WTC11 (cell line): ENCODE measurements at regions not wholly inside any gene's neighbourhood (a gene's known extent, or its start where the extent isn't known, plus 50 kb on each side); places are given as distances from the start of the nearest gene placed in this dataset.

Source experiments
- ATAC-seq: fragments of 200-7000 bp; cut with Tn5 transposase; 2 replicates; pipeline ENCODE4 v1.10.0; 2021; ENCODE audit warnings: mild to moderate bottlenecking, moderate library complexity
- CTCF ChIA-PET: fragments of 300-600 bp; sonication (Branson Sonifier 250); formaldehyde crosslinking; loops from one replicate; lab custom pipeline; 2021; ENCODE audit warnings: antibody characterized with exemption; lab: Charles Lee
- POLR2A ChIA-PET: fragments of 350-600 bp; sonication (Branson Sonifier 250); formaldehyde crosslinking; loops from one replicate; lab custom pipeline; 2021; ENCODE audit warnings: antibody characterized with exemption; lab: Charles Lee
- DNase-seq: peaks from one replicate; pipeline ENCODE4 v3.0.0; 2021; ENCODE audit warnings: low spot score
- H3K27ac Mint-ChIP-seq: 2 replicates; pipeline ENCODE4 v1.8.0; 2021; ENCODE audit warnings: mixed read lengths
- H3K27me3 Mint-ChIP-seq: 2 replicates; pipeline ENCODE4 v1.8.0; 2021; ENCODE audit warnings: low read depth, mild to moderate bottlenecking, moderate library complexity, mixed read lengths
- H3K36me3 Mint-ChIP-seq: 2 replicates; pipeline ENCODE4 v1.8.0; 2021; ENCODE audit warnings: mixed read lengths
- H3K4me1 Mint-ChIP-seq: 2 replicates; pipeline ENCODE4 v1.8.0; 2022; ENCODE audit warnings: mixed read lengths
- H3K4me3 Mint-ChIP-seq: 2 replicates; pipeline ENCODE4 v1.8.0; 2021; ENCODE audit warnings: mild to moderate bottlenecking, moderate library complexity, mixed read lengths
- H3K9me3 Mint-ChIP-seq: 2 replicates; pipeline ENCODE4 v1.8.0; 2021; ENCODE audit warnings: mixed read lengths
- E2F5 ChIP-seq: sonication (generic); formaldehyde crosslinking; IDR thresholded peaks from 2 replicates; pipeline ENCODE4 v1.8.1; 2022; ENCODE audit warnings: mild to moderate bottlenecking, moderate library complexity, missing genetic modification reagents
- ELF4 ChIP-seq: sonication (generic); formaldehyde crosslinking; IDR thresholded peaks from 2 replicates; pipeline ENCODE4 v1.8.1; 2022; ENCODE audit warnings: low read depth, mild to moderate bottlenecking, moderate library complexity, missing genetic modification reagents
- FOXK1 ChIP-seq: sonication (generic); formaldehyde crosslinking; IDR thresholded peaks from 2 replicates; pipeline ENCODE4 v1.8.0; 2022; ENCODE audit warnings: mild to moderate bottlenecking, moderate library complexity, missing genetic modification reagents
- GTF2I ChIP-seq: fragments of 250-450 bp; sonication (Bioruptor Pico); conservative IDR thresholded peaks from 2 replicates; pipeline ENCODE4 v1.4.0; 2021; ENCODE audit warnings: mild to moderate bottlenecking
- HMGXB4 ChIP-seq: sonication (generic); formaldehyde crosslinking; IDR thresholded peaks from 2 replicates; pipeline ENCODE4 v1.8.1; 2023; ENCODE audit warnings: mild to moderate bottlenecking, moderate library complexity, missing genetic modification reagents
- IRF1 ChIP-seq: sonication (generic); formaldehyde crosslinking; IDR thresholded peaks from 2 replicates; pipeline ENCODE4 v1.8.0; 2023; ENCODE audit warnings: missing genetic modification reagents
- RELA ChIP-seq: sonication (generic); formaldehyde crosslinking; IDR thresholded peaks from 2 replicates; pipeline ENCODE4 v1.8.1; 2022; ENCODE audit warnings: missing genetic modification reagents, mild to moderate bottlenecking, borderline replicate concordance
- TEAD1 ChIP-seq: sonication (generic); formaldehyde crosslinking; IDR thresholded peaks from 2 replicates; pipeline ENCODE4 v1.8.0; 2022; ENCODE audit warnings: mild to moderate bottlenecking, missing genetic modification reagents
- ZNF138 ChIP-seq: sonication (generic); formaldehyde crosslinking; conservative IDR thresholded peaks from 2 replicates; pipeline ENCODE4 v1.8.1; 2022; ENCODE audit warnings: mild to moderate bottlenecking, moderate library complexity, missing genetic modification reagents
- ZNF281 ChIP-seq: sonication (generic); formaldehyde crosslinking; IDR thresholded peaks from 2 replicates; pipeline ENCODE4 v1.8.0; 2023; ENCODE audit warnings: mild to moderate bottlenecking, missing genetic modification reagents
- ZNF396 ChIP-seq: fragments of 250-450 bp; sonication (Bioruptor Pico); IDR thresholded peaks from 2 replicates; pipeline ENCODE4 v1.8.0; 2021; ENCODE audit warnings: mild to moderate bottlenecking, moderate library complexity, borderline replicate concordance
- ZNF512 ChIP-seq: sonication (generic); formaldehyde crosslinking; IDR thresholded peaks from 2 replicates; pipeline ENCODE4 v1.8.1; 2022; ENCODE audit warnings: missing genetic modification reagents, borderline replicate concordance
- TF ChIP-seq, protein P1 (sequence below): sonication (generic); formaldehyde crosslinking; IDR thresholded peaks from 2 replicates; pipeline ENCODE4 v1.8.0; 2022; ENCODE audit warnings: mild to moderate bottlenecking, missing genetic modification reagents
- TF ChIP-seq, protein P2 (sequence below): sonication (generic); formaldehyde crosslinking; IDR thresholded peaks from 2 replicates; pipeline ENCODE4 v1.8.1; 2023; ENCODE audit warnings: mild to moderate bottlenecking, missing genetic modification reagents
- TF ChIP-seq, protein P3 (sequence below): sonication (generic); formaldehyde crosslinking; IDR thresholded peaks from 2 replicates; pipeline ENCODE4 v1.8.1; 2023; ENCODE audit warnings: mild to moderate bottlenecking, missing genetic modification reagents, moderate library complexity
- TF ChIP-seq, protein P4 (sequence below): fragments of 250-450 bp; sonication (Bioruptor Pico); IDR thresholded peaks from 2 replicates; pipeline ENCODE4 v1.9.0; 2021; ENCODE audit warnings: mild to moderate bottlenecking, borderline replicate concordance
- TF ChIP-seq, protein P5 (sequence below): fragments of 250-450 bp; sonication (Bioruptor Pico); IDR thresholded peaks from 2 replicates; pipeline ENCODE4 v1.9.0; 2021; ENCODE audit warnings: moderate library complexity, mild to moderate bottlenecking, inconsistent platforms, borderline replicate concordance

DNA sequence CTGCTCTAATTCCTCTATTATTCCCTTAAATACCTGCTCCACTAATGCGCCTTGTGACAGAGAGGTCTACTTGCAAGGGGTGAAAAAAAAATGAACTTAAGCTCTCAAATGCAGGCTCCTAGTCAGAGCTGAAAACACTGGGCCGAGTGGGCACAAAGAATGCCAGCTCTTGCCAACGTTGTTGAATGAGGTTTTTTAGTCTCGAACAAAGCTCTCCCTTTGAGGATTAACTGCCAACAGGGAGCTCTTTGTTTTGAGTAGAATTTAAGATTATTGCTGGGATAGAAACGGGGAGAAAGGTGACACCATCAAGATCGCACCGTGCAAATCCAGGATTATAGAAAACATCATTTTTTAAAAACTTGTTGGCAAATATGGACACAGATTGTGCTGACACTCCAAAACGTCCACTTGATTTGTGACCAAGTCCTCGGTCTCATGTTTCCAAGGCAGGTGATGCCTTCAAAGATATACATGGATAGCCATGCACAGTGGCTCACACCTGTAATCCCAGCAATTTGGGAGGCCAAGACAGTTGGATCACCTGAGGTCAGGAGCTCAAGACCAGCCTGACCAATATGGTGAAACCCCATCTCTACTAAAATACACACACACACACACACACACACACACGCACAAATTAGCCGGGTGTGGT lies 163.2 kb downstream of the BMP7 start (continued):
- TF ChIP-seq, protein P1, sequence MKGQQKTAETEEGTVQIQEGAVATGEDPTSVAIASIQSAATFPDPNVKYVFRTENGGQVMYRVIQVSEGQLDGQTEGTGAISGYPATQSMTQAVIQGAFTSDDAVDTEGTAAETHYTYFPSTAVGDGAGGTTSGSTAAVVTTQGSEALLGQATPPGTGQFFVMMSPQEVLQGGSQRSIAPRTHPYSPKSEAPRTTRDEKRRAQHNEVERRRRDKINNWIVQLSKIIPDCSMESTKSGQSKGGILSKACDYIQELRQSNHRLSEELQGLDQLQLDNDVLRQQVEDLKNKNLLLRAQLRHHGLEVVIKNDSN (CRISPR knock-in tag), result no peak
- TF ChIP-seq E2F5 (CRISPR knock-in tag), result no peak
- TF ChIP-seq RELA (CRISPR knock-in tag), result no peak
- no peak for TF ChIP-seq ZNF138 (CRISPR knock-in tag)
- no peak for TF ChIP-seq TEAD1 (CRISPR knock-in tag)
- TF ChIP-seq GTF2I, result no peak

DNA sequence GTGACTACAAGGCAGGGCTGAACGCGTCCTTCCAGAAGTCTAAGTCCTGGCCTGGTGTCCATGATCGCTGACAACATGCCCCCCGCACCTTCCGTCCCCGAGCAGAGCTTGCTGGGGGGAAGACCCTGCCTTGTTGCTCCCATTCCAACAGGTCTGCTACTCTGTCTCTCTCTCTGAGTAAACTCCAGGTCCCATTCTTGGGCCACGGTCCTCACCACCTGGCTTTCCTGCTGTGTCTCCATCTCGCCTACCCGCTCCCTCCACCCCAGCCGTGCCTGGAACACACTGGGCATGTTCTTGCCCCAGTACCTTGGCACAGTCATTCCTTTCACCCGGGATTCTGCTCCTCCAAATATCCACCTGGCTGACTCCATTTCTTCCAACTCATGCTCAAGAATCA lies 162.3 kb downstream of the BMP7 start:
- POLR2A ChIA-PET, result no interaction called here
- no peak overlapping the region for H3K27ac Mint-ChIP-seq
- CTCF ChIA-PET, result interaction anchor here (1.0 to 2.4 kb wide), 3 partner anchors 14 to 226 kb away, joined by 3 to 8 read pairs (median 3); partner anchors contain the start of gene SPO11
- no peaks in the 10 kb centered on the region for H3K4me1 Mint-ChIP-seq
- no peaks in the 10 kb centered on the region for H3K27me3 Mint-ChIP-seq
- peaks cover 10% of the 10 kb centered on the region for H3K9me3 Mint-ChIP-seq
- no peak for ATAC-seq
- H3K36me3 Mint-ChIP-seq, result no peaks in the 10 kb centered on the region
- no peak for DNase-seq
- no peak overlapping the region for H3K4me3 Mint-ChIP-seq
- TF ChIP-seq, protein P2, sequence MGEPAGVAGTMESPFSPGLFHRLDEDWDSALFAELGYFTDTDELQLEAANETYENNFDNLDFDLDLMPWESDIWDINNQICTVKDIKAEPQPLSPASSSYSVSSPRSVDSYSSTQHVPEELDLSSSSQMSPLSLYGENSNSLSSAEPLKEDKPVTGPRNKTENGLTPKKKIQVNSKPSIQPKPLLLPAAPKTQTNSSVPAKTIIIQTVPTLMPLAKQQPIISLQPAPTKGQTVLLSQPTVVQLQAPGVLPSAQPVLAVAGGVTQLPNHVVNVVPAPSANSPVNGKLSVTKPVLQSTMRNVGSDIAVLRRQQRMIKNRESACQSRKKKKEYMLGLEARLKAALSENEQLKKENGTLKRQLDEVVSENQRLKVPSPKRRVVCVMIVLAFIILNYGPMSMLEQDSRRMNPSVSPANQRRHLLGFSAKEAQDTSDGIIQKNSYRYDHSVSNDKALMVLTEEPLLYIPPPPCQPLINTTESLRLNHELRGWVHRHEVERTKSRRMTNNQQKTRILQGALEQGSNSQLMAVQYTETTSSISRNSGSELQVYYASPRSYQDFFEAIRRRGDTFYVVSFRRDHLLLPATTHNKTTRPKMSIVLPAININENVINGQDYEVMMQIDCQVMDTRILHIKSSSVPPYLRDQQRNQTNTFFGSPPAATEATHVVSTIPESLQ (CRISPR knock-in tag), result no peak
- no peak for TF ChIP-seq IRF1 (CRISPR knock-in tag)
- no peak for TF ChIP-seq ZNF512 (CRISPR knock-in tag)
- TF ChIP-seq, protein P3, sequence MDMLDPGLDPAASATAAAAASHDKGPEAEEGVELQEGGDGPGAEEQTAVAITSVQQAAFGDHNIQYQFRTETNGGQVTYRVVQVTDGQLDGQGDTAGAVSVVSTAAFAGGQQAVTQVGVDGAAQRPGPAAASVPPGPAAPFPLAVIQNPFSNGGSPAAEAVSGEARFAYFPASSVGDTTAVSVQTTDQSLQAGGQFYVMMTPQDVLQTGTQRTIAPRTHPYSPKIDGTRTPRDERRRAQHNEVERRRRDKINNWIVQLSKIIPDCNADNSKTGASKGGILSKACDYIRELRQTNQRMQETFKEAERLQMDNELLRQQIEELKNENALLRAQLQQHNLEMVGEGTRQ, result no peak
- TF ChIP-seq HMGXB4, result no peak
- TF ChIP-seq, protein P4, sequence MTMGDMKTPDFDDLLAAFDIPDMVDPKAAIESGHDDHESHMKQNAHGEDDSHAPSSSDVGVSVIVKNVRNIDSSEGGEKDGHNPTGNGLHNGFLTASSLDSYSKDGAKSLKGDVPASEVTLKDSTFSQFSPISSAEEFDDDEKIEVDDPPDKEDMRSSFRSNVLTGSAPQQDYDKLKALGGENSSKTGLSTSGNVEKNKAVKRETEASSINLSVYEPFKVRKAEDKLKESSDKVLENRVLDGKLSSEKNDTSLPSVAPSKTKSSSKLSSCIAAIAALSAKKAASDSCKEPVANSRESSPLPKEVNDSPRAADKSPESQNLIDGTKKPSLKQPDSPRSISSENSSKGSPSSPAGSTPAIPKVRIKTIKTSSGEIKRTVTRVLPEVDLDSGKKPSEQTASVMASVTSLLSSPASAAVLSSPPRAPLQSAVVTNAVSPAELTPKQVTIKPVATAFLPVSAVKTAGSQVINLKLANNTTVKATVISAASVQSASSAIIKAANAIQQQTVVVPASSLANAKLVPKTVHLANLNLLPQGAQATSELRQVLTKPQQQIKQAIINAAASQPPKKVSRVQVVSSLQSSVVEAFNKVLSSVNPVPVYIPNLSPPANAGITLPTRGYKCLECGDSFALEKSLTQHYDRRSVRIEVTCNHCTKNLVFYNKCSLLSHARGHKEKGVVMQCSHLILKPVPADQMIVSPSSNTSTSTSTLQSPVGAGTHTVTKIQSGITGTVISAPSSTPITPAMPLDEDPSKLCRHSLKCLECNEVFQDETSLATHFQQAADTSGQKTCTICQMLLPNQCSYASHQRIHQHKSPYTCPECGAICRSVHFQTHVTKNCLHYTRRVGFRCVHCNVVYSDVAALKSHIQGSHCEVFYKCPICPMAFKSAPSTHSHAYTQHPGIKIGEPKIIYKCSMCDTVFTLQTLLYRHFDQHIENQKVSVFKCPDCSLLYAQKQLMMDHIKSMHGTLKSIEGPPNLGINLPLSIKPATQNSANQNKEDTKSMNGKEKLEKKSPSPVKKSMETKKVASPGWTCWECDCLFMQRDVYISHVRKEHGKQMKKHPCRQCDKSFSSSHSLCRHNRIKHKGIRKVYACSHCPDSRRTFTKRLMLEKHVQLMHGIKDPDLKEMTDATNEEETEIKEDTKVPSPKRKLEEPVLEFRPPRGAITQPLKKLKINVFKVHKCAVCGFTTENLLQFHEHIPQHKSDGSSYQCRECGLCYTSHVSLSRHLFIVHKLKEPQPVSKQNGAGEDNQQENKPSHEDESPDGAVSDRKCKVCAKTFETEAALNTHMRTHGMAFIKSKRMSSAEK (CRISPR knock-in tag), result no peak
- TF ChIP-seq ELF4, result no peak
- TF ChIP-seq ZNF396 (CRISPR knock-in tag), result no peak
- no peak for TF ChIP-seq FOXK1 (CRISPR knock-in tag)
- TF ChIP-seq ZNF281 (CRISPR knock-in tag), result no peak
- TF ChIP-seq, protein P5, sequence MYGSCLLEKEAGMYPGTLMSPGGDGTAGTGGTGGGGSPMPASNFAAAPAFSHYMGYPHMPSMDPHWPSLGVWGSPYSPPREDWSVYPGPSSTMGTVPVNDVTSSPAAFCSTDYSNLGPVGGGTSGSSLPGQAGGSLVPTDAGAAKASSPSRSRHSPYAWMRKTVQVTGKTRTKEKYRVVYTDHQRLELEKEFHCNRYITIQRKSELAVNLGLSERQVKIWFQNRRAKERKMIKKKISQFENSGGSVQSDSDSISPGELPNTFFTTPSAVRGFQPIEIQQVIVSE, result no peak
